ENCODE measurements at regions not wholly inside any gene's neighbourhood (a gene's known extent, or its start where the extent isn't known, plus 50 kb on each side); places are given as distances from the start of the nearest gene placed in this dataset.
"Not testable (repeated sequence)": the region's sequence is repeated elsewhere in the genome, so short reads cannot be mapped to it uniquely, and the experiment has no call there.

DNA sequence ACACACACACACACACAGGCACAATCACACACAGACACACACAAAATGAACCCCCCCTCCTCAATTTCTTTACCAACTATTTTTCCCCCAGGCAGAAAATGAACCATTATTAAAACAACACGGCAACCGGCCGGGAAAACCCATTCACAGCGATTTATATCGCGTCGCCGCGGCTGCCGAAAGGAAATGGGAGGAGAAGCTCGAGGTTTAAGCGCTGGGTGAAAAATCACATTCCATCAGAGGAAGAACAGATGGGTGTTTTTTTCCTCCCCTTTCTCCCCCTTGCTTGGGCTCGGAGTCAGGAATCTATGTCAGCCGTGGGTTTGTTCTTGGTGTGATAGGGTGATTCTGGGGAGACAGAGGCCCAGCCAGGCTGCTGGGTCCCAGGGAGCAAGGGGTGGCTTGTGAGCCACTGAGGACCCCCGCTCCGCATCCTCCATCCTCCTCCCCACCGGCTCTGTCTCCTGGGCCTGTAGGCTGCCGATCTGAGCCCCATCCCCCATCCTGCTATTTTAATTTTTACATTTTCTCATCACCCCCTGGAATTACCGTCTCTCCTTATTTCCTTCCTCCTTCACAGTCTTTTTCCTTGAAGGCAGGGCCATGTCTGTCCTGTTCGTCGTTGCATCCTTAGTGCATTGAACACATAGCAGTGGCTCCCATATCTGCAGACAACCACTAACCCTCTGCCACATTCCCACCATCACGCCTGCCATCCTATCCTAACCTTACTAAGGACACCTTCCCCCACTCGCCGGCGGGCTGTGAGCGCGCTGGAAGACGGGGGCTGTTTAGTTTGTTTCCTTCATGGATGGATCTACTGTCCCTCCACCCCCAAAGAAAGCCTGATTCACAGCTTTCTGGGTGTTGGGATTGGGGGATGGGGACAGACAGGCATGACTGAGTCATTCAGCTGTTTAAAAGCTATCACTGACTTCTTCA, 137.7 kb downstream of the CRLF3 start:
- not testable (repeated sequence) for DNase-seq

DNA sequence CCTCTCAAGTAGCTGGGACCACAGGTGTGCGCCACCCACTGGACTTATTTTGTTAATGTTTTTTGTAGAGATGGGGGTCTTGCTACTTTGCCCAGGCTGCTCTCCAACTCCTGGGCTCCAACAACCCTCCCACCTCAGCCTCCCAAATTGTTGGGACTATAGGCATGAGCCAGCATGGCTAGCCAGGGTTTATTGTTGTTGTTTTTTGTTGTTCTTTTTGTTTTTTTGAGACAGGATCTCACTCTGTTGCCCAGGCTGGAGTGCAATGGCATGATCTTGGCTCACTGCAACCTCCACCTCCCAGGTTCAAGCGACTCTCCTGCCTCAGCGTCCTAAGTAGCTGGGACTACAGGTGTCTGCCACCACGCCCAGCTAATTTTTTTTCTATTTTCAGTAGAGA, 142.2 kb downstream of the CRLF3 start:
- not testable (repeated sequence) for DNase-seq

DNA sequence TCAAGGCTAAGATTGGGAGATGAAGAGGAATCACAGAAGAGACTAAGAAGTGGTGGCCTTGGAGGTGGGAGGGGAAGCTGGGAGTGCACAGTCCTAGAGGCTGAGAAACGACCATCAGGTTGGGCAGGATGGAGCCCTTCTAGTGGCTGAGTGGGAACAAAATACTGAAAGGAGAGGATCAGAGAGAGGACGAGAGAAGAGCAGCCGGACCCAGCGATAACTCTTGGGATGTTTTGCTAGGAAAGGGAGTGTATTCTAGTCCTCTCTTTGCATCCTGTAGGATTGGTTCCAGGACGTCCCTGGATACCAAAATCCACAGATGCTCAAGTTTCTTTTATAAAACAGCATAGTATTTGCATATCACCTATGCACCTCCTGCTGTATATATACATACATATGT, 143.8 kb downstream of the CRLF3 start:
- DNase-seq, result not testable (repeated sequence)

DNA sequence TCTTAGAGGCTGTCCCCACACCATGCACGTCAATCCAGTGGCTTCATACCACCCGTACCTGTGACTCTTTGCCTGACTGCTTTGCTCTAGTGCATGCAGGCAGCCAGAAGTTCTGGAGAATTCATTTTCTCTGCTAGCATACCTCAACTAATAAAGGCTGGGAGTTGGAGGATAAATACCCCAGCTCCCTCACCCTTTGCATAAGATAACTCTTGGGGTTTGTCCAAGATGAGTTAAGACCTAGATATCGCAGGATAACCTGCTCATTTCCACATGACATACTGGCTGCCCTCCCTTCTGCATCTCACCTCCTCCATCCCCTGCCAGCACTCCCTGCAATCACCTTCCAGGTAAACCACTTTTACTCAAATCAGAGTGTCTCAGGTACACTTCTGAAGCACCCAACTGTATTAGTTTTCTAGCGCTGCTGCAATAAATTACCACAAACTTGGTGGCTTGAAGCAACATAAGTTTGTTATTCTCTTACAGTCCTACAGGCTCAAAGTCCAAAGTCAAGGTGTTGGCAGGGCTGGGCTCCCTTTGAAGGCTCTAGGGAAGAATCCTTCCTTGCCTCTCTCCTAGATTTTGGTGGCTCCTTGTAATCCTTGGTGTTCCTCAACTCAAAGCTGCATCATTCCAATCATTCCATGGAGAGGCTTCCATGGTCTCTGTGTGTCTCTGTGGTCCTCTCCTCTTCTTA, 146.8 kb downstream of the CRLF3 start:
- no peak for DNase-seq

DNA sequence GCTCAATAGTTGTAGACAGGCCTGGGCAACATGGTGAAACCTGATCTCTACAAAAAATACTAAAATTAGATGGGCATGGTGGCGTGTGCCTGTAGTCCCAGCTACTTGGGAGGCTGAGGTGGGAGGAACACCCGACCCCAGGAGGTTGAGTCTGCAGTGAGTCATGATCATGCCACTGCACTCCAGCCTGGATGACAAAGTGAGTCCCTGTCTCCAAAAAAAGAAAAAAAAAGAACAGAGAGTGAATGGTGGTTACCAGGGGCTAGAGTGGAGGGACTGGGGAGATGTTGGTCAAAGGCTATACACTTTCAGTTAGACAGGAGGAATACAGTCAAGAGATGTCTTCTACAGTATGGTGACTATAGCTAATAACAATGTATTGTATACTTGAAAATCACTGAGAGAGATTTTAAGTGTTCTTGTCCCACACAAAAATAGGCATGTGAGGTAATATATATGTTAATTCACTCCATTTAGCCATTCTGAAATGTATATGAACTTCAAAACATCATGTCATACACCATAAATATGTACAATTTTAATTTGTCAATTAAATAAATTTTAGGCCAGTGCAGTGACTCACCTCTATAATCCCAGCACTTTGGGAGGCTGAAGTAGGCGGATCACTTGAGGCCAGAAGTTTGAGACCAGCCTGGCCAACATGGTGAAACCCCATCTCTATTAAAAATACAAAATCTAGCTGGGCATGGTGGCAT, 148.6 kb downstream of the CRLF3 start:
- DNase-seq, result not testable (repeated sequence)

DNA sequence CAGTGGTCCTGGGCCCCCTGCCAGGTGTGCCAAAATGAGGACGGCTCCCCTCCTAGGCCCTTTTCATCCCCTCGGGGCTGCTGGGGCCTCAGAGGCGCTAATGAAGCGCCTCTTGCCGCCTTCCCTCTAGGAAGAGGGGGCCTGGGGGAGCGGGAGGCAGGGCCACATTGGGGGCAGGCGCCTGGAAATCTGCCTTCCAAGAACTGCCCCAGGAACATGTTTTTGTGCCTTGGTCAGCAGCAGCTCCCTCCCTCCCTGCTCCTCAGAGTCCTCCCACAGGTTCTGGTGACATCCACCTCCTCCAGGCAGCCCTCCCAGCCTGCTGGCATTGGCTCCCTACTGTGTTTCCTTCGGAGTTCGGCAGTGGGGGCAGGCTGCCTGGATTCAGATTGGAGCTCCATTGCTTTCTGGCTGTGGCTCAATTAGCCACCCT, 155.3 kb downstream of the CRLF3 start:
- not testable (repeated sequence) for DNase-seq

DNA sequence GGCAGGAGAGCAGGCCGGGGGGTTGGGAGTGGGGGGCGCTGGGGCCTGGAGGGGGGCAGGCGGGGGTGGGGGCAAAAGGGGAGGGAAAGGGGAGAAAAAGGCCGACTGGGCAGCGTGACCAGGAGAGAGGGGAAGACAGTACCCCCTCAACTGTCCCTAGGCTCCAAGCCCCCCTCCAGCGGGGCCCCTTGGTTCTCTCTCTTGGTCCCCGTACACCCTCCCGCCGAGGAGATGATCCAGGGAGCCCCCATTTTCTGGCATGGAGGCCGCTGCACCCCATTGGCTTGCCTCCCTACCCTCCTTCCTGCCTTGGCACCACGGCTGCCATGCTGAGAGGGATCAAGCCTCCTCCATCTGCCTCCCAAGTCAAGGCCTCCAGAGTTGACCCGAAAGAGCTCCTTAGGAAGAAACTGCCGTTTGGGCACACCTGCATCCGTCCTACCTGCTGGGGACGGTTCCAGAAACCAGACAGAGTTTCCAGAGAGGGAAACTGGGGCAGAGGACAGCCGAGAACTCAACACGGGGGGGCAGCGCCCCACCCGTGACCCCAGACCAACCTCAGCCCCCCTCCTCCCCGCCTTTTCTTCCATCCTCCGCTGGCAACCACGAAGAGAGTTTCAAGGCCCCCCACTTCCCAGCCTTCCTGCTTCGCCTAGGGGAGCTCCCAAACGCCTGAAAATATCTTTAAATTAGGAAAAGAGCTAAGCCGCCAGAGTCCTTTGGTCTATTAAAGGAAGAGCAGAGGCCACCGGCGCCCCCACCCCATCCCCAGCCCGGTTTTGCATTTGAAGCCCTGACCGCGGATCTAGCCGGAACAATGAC, 155.9 kb downstream of the CRLF3 start:
- DNase-seq, result not testable (repeated sequence)

DNA sequence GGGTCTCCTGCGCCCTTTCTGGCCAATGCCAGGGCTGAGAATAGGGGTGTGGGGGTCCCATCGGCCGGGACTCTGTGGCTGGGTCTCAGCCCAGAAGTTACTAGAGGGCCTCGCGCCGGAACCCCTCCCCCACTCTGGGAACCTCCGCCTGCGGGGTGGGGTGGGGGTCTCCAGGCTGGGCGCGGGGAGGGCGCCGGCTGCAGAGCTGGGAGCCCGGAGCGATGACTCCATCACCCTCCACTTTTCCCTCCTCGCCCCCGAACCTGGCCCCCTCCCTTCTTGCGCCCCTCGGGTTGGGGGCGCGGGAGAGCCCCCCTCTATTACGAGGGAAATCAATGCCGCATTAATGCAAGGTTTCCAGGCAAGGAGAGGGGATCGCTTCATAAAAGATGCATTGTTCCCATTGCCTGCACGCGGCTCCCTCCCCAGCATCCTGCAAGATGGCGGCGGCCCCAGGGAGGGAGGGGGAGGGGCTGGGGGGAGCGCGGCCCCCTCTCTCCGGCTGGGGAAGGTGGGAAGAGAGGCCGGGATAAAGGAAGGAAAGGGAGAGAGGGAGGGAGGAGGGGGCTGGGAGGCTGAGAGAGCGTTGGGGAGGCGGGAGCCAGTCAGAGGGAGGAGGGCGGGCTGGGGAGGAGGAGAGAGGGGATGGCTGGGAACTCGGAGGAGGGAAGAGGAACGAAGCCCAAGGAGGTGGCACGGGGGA, 156.7 kb downstream of the CRLF3 start:
- not testable (repeated sequence) for DNase-seq

DNA sequence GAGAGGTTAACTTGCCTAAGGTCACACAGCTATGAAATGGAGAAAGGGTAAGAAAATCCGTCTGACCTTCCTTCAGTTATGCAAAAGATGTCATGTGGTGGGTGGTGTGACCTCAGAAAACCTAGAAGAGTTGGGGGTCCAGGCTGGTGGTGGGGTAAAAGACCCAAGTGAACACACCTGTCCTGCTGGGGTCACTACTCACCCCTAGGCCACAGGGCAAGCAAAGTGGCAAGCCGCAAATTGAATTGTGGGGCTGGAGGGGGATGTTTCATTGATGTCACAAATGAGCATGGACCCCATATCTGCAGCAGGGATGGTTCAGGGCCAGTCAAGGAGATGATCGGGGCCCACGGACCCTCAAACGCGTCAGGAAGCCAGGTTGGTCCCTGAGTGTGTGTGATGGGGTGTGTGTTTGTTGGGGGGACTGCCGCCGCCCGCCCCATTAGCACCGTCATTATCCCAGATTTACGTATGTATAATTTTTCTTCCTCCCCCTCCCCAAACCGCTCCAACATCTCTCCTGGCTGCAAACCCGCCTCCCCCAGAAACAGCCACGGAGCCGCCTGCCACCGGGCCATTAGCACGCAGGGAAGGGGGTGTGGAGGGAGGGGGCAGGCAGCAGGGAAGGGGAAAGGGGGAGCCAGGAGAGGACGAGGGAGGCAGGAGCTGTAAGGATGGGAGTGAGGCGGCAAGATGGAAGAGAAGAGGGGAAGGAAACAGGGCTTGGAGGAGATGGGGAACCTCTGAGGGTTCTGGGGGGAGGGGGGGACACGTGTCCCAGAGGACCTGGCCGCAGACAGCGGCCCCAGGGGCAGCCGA, 157.4 kb downstream of the CRLF3 start:
- DNase-seq, result not testable (repeated sequence)

DNA sequence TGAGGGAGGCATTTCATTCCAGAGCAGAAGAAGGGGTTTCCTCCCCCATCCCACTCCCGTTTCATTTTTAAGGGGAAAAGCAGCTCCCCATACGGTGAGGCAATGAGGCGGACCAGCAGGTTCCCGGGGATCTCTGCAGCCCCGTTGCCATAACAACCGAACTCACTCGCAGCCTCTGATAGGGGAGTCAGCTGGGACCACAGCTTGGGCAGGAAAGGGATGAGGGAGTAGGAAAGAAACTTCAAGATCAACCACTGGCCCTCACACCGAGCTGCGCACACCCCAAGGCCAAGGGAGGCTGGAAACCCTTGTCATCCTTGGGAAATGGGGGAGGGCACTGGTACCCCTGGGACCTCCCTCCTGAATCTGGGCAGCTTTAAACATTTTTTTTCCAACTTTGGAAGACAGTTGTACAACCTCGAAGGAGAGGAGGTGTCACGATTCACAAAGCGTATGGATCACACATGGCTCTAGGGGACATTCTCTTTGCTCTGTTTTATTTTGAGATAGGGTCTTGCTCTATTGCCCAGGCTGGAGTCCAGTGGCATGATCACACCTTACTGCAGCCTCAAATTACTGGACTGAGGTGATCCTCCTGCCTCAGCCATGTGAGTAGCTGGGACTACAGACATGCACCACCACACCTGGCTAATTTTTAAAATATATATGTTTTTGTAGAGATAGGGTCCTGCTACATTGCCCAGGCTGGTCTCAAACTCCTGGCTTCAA, 160.6 kb downstream of the CRLF3 start:
- DNase-seq, result not testable (repeated sequence)

DNA sequence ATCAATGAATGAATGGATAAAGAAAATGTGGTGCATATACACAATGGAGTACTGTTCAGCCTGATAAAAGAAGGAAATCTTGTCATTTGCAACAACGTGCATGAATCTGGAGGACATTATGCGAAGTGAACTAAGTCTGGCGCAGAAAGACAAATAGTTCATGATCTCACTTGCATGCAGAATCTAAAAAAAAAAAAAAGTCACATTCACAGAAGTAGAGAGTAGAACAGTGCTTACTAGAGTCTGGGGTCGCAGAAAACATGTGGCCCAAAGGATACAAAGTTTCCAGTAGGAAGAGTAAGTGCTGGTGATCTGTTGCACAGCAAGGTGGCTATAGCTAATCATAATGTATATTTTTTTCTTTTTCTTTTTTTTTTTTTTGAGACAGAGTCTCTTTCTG, 167.3 kb downstream of the CRLF3 start:
- not testable (repeated sequence) for DNase-seq

DNA sequence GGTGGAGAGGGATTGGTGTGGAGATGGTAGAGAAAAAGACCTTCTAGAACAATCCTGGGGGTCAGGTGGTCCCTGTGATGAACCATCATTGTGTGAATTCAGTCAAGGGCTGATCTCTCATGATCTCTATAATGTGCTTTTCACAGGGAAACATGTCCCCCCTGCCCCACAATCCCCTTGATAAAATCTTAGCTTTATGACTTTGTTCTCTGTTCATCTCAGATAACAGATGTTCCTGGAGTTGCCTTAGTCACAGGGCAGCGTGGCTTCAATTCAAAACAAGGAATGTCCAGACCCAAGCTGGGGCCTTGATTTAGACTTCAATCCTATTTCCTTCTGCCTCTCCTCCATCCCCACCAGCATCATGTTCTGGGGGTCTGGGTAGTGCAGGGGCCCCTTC, 171.5 kb downstream of the CRLF3 start:
- DNase-seq, result not testable (repeated sequence)

DNA sequence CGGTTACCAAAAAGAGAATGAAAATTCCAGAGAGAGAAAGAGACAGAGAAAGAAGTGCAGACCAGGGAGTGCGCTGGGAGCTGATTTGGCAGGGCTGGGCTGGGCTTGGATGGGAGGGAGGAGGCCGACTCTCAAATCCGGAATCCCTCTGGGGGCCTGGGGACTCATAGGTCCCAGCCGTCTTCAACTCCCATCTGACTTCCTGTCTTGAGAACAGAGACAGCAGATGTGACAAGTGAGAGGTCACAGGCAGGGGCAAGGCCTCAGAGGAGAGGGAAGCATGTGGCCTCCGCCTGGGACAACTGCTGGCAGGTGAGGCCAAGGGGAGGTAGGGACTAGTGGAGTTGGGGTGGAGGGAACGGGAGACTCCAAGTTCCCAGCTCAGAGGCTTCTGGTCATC, 172.9 kb downstream of the GOSR1 start:
- DNase-seq, result not testable (repeated sequence)

DNA sequence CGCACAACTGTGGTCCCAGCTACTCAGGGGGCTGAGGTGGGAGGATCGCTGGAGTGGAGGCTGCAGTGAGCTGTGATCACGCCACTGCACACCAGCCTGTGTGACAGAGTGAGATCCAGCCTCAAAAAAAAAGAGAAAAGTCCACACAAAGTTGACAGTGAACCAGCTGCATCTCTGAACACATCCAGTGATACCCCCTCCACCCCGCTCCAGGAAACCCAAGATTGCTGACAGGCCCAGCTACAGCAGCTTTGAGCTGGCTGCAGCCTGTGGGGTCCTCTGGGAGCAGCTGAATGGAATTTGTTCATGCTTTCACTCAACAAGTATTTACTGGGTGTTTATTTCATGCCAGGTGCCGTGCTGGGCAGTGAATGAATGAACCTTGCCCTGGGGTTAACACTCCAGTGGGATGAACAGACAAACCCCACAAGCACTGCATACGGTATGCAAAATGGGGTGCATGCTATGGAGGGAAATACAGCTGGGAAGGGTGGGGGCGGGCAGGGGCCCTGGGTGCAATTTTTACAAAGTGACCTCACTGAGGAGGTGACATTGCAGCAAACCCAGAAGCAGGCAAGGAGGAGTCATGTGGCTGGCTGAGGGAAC, 170.9 kb downstream of the GOSR1 start:
- not testable (repeated sequence) for DNase-seq

DNA sequence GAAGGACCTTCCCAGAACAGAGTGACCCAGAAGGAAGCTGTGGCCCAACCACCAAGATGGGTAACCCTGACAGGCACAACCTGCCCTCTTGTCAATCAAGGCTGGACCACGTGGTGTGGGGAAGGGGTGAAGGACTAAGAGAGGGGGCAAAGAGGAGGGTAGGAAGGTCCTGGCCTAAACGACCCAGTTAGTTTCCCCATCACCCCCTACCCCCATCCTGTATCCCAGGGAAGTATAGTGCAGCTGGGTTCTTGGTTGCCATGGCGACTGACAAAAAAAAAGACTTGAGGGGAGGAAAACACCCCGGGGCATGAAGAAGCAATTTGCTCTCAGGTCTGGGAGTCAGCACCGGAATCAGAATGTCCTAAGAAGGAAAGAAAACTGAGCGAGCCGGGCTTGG, 168.7 kb downstream of the GOSR1 start:
- DNase-seq, result not testable (repeated sequence)

DNA sequence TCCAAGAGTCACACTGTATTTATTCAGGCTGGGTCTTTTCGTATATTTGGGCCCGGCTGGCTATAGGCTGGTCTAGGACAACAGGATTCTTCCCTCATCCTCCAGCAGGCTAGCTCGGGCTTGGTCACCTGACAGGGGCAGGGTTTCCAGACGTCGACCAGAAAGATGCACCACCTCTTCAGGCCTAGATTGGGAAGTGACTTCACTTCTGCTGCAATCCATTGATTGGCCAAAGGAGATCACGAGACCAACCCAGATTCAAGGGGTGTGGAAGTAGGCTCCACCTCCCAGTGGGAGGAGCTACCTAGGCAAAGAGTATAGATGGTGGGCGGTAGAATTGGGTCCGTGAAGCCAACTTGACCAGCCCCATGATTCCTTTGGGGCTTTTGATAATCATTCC, 167.5 kb downstream of the GOSR1 start:
- DNase-seq, result not testable (repeated sequence)

DNA sequence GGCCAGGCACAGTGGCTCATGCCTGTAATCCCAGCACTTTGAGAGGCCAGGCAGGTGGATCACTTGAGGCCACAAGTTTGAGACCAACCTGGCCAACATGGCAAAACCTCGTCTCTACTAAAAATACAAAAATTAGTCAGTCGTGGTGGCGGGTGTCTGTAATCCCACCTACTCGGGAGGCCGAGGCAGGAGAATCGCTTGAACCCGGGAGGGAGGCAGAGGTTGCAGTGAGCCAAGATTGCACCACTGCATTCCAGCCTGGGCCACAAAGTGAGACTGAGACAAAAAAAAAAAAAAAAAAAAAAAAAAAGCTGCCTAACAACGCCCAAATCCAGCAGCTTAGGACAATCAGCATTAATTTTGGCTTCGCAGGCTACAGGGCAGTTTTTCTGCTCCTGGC, 167.1 kb downstream of the GOSR1 start:
- DNase-seq, result not testable (repeated sequence)

DNA sequence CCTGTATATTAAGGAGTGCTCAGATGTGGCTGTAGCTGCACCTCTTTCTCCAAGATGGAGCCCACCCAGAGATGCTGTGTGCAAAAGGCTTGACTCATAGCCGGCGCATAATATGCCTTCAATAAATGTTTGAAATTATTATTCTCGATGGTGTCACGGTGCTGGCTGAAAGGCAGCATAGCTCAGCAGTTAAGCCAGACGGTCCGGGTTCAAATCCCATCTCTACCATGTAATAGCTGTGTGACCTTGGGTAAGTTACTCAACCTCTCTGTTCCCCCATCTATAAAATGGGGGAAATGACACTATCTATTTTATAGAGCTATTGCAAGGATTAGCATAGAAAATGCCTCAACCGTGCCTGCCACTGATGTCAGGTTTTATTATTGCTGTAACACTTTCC, 164.2 kb downstream of the GOSR1 start:
- DNase-seq, result not testable (repeated sequence)

DNA sequence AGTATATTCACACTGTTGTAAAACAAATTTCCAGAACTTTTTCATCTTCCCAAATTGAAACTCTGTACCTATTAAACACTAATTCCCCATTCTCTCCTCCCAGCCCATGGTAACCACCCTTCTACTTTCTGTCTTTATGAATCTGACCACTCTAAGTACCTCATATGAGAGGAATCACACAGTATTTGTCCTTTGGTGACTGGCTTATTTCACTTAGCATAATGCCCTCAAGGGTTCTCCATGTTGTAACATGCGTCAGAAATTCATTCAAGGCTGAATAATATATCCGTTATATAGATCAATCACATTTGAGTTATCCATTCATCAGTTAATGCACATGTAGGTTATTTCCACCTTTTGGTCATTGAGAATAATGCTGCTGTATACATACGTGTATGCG, 162.2 kb downstream of the GOSR1 start:
- not testable (repeated sequence) for DNase-seq
